Midbrain (tissue), 1 donor: ENCODE measurements at regions not wholly inside any gene's neighbourhood (a gene's known extent, or its start where the extent isn't known, plus 50 kb on each side); places are given as distances from the start of the nearest gene placed in this dataset.
"Not testable (repeated sequence)": the region's sequence is repeated elsewhere in the genome, so short reads cannot be mapped to it uniquely, and the experiment has no call there.

ENCODE experiments used
- DNase-seq: peaks from one replicate; lab custom pipeline; 2025; lab: John Stamatoyannopoulos, UW

DNA sequence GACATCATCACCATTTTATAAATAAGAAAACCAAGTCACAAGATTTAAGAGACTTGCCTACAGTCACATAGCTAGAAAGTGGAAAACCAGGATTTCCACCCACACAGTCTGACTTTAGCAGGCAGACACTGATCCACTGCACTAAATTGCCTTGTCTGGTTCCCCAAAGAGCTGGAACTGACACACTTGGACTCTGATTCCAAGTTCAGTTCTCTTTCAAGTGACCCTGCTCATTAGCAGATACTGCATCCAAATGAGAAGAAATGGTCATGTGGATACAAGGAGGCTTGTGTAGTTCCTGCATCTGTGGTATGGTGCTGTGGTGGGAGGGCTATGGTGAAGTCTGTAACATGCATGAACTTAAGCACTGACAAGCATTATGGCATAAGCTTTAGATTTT, 180.1 kb upstream of the MKLN1 start:
- DNase-seq = no peak

DNA sequence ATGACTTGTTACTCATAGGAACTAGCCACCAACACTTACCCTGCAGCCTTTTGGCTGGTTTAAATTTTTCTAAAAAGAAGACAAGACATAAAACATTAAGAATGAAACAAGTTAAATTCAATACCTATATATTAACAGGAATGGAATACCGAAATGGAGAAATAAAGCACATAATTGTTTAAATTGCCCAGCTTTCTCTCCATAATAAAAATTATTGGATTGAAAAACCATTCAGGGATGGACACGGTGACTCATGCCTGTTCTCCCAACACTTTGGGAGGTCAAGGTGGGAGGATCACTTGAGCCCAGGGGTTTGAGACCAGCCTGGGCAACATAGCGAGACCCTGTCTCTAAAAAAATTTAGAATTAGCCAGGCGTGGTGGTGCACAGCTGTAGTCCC, 179.4 kb upstream of the MKLN1 start:
- DNase-seq = no peak

- no peak for DNase-seq
These were observed 178.8 kb upstream of the MKLN1 start for GRCh38 chr7:131148708-131149428.

GRCh38 chr7:131149429-131149773, 178.3 kb upstream of the MKLN1 start:
- no peak for DNase-seq

- DNase-seq = no peak
These were observed 177.8 kb upstream of the MKLN1 start for GRCh38 chr7:131149840-131150239.

- DNase-seq = no peak
These were observed 176.6 kb upstream of the MKLN1 start for GRCh38 chr7:131151034-131151433.

- no peak for DNase-seq
These were observed 174.9 kb upstream of the MKLN1 start for GRCh38 chr7:131152766-131153165.

DNA sequence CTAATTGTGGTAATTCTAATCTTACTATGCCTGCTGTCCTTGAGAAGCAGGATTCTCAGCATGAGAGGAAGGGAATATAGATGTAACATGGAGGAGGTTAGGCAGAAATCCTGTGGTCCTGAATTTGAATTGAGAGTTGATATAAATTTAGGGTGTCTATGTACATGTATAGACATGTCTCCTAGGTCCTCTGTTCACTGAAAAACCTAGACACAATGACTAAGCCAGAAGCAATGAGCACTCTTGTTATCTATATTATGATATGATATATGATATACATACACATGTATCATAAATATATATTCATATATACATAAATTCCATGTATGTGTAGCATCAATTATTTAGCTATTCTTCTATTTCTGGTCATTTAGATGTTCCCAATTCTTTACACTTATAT, 173.3 kb upstream of the MKLN1 start:
- no peak for DNase-seq

GRCh38 chr7:131157530-131158243, 170.0 kb upstream of the MKLN1 start:
- DNase-seq = no peak

GRCh38 chr7:131158244-131158636, 169.4 kb upstream of the MKLN1 start:
- DNase-seq = not testable (repeated sequence)

DNA sequence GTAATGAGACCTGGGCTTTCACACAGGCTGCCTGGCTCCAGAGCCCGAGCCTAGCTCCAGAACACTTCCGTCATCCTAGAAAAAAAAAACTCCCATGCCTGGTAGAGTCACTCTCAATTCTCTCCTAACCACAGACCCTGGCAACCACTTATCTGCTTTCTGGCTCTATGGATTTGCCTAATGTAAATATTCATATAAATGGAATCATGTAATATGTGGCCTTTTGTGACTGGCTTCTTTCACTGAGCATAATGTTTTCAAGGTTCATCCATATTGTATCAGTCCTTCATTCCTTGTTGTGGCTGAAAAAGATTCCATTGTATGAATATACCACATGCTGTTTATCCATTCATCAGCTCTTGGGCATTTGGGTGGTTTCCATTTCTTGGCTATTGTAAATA, 167.7 kb upstream of the MKLN1 start:
- DNase-seq = peak; percentile 9

GRCh38 chr7:131161103-131161502, 166.6 kb upstream of the MKLN1 start:
- no peak for DNase-seq

- no peak for DNase-seq
These were observed 163.4 kb upstream of the MKLN1 start for GRCh38 chr7:131164025-131164925.

GRCh38 chr7:131166066-131166465, 161.6 kb upstream of the MKLN1 start:
- DNase-seq = no peak

GRCh38 chr7:131170440-131171271, 157.0 kb upstream of the MKLN1 start:
- no peak for DNase-seq

DNA sequence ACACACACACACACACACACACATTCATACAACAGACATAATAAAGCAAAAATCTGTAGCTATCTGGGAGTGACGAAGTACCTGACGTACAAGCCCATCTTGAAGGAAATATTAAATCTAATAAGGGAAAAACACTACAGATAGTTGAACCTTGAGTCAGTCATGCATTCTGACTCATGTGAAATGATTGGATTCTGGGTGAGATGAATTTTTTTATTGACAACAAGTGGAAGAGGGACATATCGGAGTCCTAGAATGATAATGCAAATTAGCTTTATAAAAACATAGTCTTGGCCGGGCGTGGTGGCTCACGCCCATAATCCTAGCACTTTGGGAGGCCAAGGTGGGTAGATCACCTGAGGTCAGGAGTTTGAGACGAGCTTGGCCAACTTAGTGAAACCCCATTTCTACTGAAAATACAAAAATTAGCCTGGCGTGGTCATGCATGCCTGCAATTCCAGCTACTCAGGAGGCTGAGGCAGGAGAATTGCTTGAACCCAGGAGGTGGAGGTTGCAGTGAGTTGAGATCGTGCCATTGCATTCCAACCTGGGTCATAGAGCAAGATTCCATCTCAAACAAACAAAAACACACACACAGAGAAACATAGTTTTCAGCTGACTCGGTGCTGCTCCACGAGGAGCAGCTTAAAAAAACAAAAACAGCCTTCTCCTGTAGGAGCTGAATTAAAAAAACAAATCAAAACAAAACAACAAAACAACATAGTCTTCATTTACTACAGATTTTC, 154.4 kb upstream of the MKLN1 start:
- no peak for DNase-seq

GRCh38 chr7:131174391-131174790, 153.3 kb upstream of the MKLN1 start:
- no peak for DNase-seq

DNA sequence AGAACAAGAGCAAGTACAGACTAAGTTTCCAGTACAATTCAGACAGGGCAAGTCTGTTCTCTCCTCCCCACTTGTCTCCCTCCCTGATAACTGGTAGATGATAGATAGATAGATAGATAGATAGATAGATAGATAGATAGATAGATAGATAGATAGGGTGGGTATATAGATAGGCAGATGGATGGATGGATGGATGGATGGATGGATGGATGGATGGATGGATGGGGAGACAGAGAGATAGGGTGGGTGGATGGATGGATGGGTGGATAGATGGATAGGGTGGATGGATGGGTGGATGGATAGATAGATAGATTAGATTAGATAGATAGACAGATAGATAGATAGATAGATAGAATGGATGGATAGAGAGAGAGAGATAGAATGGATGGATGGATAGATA, 152.8 kb upstream of the MKLN1 start:
- DNase-seq = no peak

- DNase-seq = no peak
These were observed 145.1 kb upstream of the MKLN1 start for GRCh38 chr7:131182446-131183058.

DNA sequence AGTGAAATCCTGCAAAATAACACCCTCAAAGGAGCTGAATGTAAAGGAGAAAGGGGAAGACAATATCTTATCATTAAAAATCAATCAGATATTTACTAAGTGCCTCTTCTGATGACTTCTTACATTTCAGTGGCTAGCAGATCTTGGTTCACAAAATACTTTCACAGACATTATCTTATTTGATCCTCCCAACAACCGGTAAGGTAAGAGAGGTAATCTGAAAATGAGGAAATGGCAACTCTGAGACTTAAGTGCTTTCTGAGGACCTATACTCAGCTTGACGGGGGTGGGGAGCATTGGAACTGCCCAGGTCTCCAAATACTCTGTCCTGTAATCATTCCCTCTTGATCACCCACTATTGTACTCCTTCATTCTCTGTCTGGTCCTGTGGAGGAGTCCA, 144.6 kb upstream of the MKLN1 start:
- no peak for DNase-seq
